DND-41 (cell line): ENCODE measurements at regions not wholly inside any gene's neighbourhood (a gene's known extent, or its start where the extent isn't known, plus 50 kb on each side); places are given as distances from the start of the nearest gene placed in this dataset.

Experiments used
- ATAC-seq: fragments of 200-7000 bp; cut with Tn5 transposase; 3 replicates; pipeline ENCODE4 v1.9.1; 2021; ENCODE audit warnings: low read depth; ENCODE audit not compliant: insufficient read depth
- DNase-seq: peaks from one replicate; pipeline ENCODE4 v3.0.0-alpha.2; 2020
- H2AFZ ChIP-seq: 2 replicates; pipeline ENCODE4 v1.6.0; 2012; ENCODE audit warnings: low read depth, low read length
- H3K27ac ChIP-seq: 2 replicates; pipeline ENCODE4 v1.5.1; 2012; ENCODE audit warnings: low read length, inconsistent platforms
- H3K27me3 ChIP-seq: fragments of 200-600 bp; sonication (generic); 2 replicates; pipeline ENCODE4 v1.6.0; 2012; ENCODE audit warnings: low read length, mild to moderate bottlenecking, inconsistent platforms; ENCODE audit not compliant: insufficient read depth, poor library complexity
- H3K36me3 ChIP-seq: 2 replicates; pipeline ENCODE4 v1.5.1; 2012; ENCODE audit warnings: low read length, inconsistent platforms; ENCODE audit not compliant: insufficient read depth
- H3K4me1 ChIP-seq: 2 replicates; pipeline ENCODE4 v1.5.1; 2012; ENCODE audit warnings: mild to moderate bottlenecking, low read length; ENCODE audit not compliant: insufficient read depth
- H3K4me2 ChIP-seq: 2 replicates; pipeline ENCODE4 v1.6.0; 2012; ENCODE audit warnings: mild to moderate bottlenecking, moderate library complexity, low read length, inconsistent platforms; ENCODE audit not compliant: insufficient read depth
- H3K4me3 ChIP-seq, 2 experiments: fragments of 200-600 bp in 1 of 2; shearing (Covaris generic) in 1 of 2; 2 replicates each; pipeline ENCODE4 v1.5.1; 2012 to 2016; ENCODE audit warnings: inconsistent platforms in 2 of 2, low read length in 2 of 2, mild to moderate bottlenecking in 2 of 2, low read depth in 1 of 2, moderate library complexity in 1 of 2
- H3K79me2 ChIP-seq: 2 replicates; pipeline ENCODE4 v1.6.0; 2012; ENCODE audit warnings: low read length, inconsistent platforms; ENCODE audit not compliant: insufficient read depth
- H3K9ac ChIP-seq: 2 replicates; pipeline ENCODE4 v1.6.0; 2012; ENCODE audit warnings: low read depth, mild to moderate bottlenecking, inconsistent platforms, low read length, moderate library complexity
- H3K9me3 ChIP-seq: 2 replicates; pipeline ENCODE4 v1.5.1; 2012; ENCODE audit warnings: low read length, moderate library complexity, mild to moderate bottlenecking, inconsistent platforms; ENCODE audit not compliant: insufficient read depth, severe bottlenecking
- H4K20me1 ChIP-seq: 2 replicates; pipeline ENCODE4 v1.6.0; 2012; ENCODE audit warnings: low read length; ENCODE audit not compliant: insufficient read depth
- EZH2 ChIP-seq: IDR thresholded peaks from 3 replicates; pipeline ENCODE4 v1.6.1; 2012; ENCODE audit warnings: borderline replicate concordance, low read depth, mild to moderate bottlenecking, moderate library complexity, low read length, inconsistent platforms; ENCODE audit not compliant: severe bottlenecking
- TF ChIP-seq, protein P1 (sequence below): IDR thresholded peaks from 2 replicates; pipeline ENCODE4 v1.5.1; 2012; ENCODE audit warnings: borderline replicate concordance, low read length, moderate library complexity, mild to moderate bottlenecking; ENCODE audit not compliant: poor library complexity, severe bottlenecking; ENCODE audit errors: extremely low read depth

DNA sequence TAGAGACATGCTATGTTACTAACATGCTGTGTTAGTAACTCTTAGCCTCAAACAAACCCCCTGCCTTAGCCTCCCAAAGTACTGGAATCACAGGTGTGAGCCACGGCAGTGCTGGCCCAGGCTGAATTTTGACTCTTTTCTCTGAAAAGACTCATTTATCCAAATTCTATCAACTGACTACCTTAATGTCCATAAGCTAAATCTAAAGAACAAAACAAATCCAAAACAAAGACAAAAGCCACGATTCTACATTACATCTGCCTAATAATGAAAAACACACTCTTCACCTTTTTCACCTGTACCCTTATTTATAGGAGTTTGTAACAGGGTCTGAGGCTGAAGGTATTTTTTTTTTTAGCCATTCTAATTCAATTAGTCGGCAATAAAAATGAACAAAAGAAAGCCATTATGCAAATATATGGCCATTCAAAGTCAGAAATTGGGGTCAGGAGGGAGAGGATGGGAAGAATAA, 432.5 kb downstream of the RBFOX1 start:
- no peak overlapping the region for H2AFZ ChIP-seq
- H3K27ac ChIP-seq: no peak overlapping the region
- H3K9ac ChIP-seq: no peak overlapping the region
- TF ChIP-seq, protein P1, sequence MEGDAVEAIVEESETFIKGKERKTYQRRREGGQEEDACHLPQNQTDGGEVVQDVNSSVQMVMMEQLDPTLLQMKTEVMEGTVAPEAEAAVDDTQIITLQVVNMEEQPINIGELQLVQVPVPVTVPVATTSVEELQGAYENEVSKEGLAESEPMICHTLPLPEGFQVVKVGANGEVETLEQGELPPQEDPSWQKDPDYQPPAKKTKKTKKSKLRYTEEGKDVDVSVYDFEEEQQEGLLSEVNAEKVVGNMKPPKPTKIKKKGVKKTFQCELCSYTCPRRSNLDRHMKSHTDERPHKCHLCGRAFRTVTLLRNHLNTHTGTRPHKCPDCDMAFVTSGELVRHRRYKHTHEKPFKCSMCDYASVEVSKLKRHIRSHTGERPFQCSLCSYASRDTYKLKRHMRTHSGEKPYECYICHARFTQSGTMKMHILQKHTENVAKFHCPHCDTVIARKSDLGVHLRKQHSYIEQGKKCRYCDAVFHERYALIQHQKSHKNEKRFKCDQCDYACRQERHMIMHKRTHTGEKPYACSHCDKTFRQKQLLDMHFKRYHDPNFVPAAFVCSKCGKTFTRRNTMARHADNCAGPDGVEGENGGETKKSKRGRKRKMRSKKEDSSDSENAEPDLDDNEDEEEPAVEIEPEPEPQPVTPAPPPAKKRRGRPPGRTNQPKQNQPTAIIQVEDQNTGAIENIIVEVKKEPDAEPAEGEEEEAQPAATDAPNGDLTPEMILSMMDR: no peak
- TF ChIP-seq EZH2: no peak
- H3K4me2 ChIP-seq: no peak overlapping the region
- no peaks in the 10 kb centered on the region for H3K4me1 ChIP-seq
- no peak for DNase-seq
- no peaks in the 10 kb centered on the region for H3K79me2 ChIP-seq
- H4K20me1 ChIP-seq: no peaks in the 10 kb centered on the region
- no peaks in the 10 kb centered on the region for H3K27me3 ChIP-seq
- H3K36me3 ChIP-seq: no peaks in the 10 kb centered on the region
- ATAC-seq: no peak
- H3K9me3 ChIP-seq: no peaks in the 10 kb centered on the region
- H3K4me3 ChIP-seq: no peak overlapping the region

DNA sequence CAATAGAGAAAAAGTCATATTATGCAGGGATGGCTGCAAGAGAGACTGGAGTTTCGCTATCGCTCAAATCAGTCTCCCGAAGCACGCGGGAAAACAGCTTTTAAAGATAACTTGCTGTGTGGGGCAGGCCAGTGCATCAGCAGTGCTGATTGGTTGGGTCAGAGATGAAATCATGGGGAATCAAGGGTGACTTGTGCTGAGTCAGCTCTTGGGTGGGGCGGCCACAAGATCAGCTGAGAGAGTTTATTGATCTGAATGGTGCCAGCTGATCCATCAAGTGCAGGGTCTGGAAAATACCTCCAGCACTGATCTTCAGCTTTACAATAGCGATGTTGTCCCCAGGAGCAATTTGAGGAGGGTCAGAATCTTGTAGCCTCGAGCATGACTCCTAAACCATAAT, 430.5 kb downstream of the RBFOX1 start:
- Histone ChIP-seq H2AFZ (no peak overlapping the region), H3K27ac (no peak overlapping the region), H3K27me3 (no peaks in the 10 kb centered on the region), H3K4me1 (no peaks in the 10 kb centered on the region), H3K79me2 (no peaks in the 10 kb centered on the region), H4K20me1 (no peaks in the 10 kb centered on the region), H3K9ac (no peak overlapping the region), H3K9me3 (no peaks in the 10 kb centered on the region), H3K36me3 (no peaks in the 10 kb centered on the region), H3K4me2 (no peak overlapping the region), H3K4me3 (no peak overlapping the region)
- ATAC-seq: no peak
- DNase-seq: no peak
- TF ChIP-seq, protein P1: no peak
